H54 (cell line): ENCODE measurements at regions not wholly inside any gene's neighbourhood (a gene's known extent, or its start where the extent isn't known, plus 50 kb on each side); places are given as distances from the start of the nearest gene placed in this dataset.

Experiments
- DNase-seq: peaks from one replicate; pipeline ENCODE4 v3.0.0; 2011; ENCODE audit warnings: low spot score, mixed read lengths; ENCODE audit not compliant: insufficient read length
- FAIRE-seq: peaks from 3 replicates; lab custom pipeline; 2011; peaks lifted over from hg19 to GRCh38; lab: Jason Lieb, UNC
- POLR2A ChIP-seq: IDR thresholded peaks from 2 replicates; pipeline ENCODE4 v1.6.1; 2011; ENCODE audit warnings: low read depth, mild to moderate bottlenecking, low read length

DNA sequence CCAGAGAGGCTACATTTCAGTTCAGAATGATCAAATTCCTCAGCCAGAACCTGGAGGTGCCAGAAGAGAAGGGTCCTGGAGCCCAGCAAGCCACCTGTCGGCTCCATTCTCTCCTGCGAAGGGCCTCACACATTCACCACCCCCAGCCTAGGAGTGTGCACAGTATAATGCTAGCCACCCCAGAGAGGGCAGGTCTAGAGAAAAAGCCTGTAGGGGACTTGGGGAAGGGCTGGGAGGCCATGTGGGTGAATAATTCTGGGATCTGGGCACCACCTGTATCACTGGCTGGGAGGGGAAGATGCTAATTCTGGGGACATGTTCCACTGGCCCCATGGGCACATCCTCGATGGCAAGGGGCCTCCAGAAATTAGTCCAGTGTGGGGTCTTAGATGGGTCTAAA, 127.6 kb upstream of the HNMT start:
- DNase-seq (no peak), FAIRE-seq (no peak)
- TF ChIP-seq POLR2A: no peak

DNA sequence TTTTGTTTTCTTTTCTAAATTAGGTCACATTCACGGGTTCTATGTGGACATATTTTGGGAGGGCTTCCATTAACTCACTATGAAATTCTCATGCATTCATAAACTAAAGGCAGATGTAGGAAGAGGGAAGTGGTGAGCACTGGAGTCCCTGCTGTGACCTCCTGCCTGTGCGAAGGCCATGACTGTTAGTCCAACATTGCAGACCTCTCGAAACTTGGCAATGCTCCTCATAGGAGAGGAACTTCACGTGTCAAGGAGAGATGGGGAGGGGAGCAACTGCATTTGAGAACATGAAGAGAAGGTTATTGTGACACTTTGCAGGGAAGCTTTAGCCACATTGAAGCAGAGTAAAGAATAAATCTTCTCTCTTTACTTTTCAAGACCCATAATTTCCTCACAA, 126.4 kb upstream of the HNMT start:
- DNase-seq (no peak), FAIRE-seq (no peak)

DNA sequence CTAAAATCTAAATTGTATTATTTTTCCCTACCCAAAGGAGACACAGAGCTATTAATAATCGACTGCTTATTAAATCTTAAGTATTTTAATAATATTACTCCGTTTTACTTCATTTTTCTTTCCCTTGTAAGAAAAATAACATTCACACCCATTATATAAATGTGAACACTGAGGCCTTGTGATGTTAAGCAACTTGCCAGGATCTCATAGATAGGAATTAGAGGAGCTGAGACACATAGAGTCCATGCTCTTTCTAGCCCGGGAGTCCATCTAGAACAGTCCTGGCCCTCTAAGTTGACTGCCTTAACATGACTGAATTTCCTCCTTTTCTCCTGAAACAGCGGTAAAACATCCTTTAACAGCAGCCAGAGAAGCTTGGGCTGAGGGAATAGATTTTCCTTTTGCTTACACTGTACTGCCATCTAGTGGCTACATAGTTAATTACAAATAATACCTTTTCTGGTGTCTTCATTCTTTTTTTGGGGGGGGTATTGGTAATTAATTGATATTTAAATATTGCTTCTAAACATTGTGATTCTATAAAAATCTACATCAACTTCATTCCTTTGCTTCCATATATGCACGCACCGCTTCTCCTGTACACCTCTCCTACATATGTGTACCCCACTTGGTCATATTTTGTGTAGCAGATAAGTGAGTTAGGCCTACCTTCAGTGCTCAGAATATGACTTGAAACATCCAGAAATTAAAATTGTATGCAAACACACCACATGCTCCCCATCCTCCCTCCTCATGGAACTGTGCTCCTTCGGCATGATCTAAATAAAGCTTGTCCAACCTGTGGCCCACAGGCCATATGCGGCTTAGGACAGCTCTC, 125.8 kb upstream of the HNMT start:
- no peak for TF ChIP-seq POLR2A
- peak; percentile 77 for FAIRE-seq
- peak; percentile 18 for DNase-seq

More for the DNA sequence above, 126.4 kb upstream of the HNMT start:
- TF ChIP-seq POLR2A: no peak

DNA sequence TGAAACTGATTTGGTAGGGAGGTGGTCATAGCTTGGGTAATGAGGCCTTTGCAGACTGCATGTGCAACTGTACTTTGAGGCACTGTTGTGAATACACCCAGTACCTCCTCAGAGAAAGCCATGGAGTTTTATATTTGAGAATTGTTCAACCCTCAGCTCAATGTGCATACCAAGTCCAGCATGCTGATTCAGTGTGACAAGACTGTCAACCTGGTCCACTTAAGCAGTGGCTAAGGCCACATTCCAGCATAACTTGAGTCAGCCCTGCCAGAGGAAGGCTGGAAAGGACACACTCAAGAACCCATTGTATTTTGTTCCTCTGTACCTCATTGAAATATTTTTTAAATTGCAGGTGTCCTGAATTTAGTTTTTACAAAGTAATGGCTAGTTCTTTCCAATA, 121.8 kb upstream of the HNMT start:
- FAIRE-seq (no peak), DNase-seq (no peak)
- TF ChIP-seq POLR2A: no peak

DNA sequence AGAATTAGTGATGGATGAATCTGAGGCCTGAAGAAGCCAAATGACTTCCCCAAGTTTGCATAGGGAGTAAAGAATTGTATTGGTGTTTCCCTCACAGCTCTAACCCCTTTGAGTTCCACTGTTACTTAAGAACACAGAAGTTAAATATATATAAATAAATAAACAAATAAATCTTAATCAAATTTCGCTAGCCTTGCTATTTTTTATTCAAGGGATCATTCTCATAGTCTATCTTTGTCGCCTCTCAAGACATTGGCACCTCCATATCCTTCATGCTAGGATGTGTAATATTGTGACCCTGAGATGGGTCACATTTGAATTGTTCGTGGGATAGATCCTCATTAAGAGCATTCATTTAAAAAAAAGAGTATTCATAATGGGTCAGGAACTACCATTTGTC, 121.3 kb upstream of the HNMT start:
- FAIRE-seq (no peak), DNase-seq (no peak)
- no peak for TF ChIP-seq POLR2A

DNA sequence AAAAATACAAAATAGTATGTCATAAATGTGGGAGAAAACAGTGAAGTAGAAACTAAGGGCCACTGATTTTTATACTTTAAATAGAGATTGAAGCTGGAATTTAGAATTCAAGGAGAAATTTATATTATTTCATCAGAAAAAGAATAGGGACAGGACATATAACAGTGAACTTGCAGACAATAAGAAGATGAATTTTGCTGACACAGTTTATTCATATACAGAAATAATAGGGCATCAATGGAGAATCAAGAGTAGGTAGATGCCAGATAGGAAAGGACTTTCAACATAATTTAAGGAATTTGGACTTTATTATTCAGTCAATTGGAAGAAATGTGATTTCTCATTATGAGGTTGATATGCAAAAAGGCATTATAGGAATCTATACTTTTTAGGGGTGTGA, 118.9 kb upstream of the HNMT start:
- TF ChIP-seq POLR2A: no peak
- no peak for FAIRE-seq
- DNase-seq: no peak

DNA sequence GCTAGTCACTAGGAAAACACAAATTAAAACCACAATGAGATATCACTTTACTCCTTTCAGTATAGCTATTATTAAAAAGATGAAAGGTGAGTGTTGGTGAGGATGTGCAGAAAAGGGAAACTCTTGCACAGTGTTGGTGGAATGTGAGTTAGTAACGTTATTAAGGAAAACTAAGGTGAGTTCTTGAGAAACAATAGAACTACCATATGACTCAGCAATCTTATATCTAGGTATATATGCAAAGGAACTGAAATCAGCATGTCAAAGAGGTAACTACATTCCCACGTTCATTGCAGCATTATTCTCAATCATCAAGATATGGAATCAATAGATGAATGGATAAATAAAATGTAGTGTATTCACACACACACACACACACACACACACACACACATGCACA, 117.3 kb upstream of the HNMT start:
- no peak for TF ChIP-seq POLR2A
- DNase-seq (no peak), FAIRE-seq (no peak)

DNA sequence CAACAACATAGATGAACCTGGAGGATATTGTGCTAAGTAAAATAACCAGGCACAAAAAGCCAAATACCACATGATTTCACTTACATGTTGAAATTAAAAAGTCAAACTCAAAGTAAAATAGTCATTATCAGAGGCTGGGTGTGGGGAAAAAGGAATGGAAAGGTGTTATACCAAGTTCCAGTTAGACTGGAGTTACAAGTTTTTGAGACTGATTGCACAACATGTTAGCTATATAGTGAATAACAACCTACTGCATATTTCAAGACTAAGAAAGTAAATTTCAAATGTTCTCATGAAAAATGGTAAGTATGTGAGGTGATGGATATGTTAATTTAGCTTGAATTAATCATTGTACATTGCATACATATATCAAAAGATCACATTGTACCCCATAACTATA, 116.8 kb upstream of the HNMT start:
- FAIRE-seq: no peak
- DNase-seq: no peak
- TF ChIP-seq POLR2A: no peak

DNA sequence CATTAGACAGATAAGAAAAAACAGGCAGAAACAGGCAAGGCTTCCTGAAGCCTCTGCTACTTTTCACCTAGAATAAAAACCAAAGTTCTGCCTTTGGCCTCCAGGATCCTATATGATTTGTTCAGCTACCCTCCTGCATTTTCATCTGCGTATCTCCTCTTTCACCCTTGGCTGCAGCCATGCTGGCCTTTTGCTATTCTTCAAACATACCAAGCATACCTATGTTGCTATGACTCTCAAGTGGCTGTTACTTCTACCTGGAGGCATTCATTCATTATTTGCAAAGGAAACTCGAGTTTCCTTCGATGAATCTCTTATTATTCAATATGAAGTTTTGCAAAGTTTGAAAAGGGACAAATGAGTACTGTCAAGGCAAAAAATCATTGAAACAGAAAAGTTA, 106.4 kb upstream of the HNMT start:
- no peak for TF ChIP-seq POLR2A
- DNase-seq: no peak
- no peak for FAIRE-seq

DNA sequence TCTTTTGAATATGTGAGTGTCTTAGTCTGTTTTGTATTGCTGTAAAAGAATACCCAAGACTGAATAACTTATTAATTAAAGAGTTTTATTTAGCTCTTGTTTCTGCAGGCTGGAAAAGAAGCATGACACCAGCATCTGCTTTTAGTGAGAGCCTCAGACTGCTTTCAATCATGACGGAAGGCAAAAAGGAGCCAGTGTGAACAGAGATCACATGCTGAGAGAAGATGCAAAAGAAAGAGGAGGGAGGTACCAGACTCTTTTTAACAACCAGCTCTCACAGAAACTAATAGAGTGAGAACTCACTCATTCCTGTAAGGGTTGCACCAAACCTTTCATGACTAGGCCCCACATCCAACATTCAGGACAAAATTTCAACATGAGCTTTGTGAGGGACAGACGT, 101.6 kb upstream of the HNMT start:
- no peak for FAIRE-seq

DNA sequence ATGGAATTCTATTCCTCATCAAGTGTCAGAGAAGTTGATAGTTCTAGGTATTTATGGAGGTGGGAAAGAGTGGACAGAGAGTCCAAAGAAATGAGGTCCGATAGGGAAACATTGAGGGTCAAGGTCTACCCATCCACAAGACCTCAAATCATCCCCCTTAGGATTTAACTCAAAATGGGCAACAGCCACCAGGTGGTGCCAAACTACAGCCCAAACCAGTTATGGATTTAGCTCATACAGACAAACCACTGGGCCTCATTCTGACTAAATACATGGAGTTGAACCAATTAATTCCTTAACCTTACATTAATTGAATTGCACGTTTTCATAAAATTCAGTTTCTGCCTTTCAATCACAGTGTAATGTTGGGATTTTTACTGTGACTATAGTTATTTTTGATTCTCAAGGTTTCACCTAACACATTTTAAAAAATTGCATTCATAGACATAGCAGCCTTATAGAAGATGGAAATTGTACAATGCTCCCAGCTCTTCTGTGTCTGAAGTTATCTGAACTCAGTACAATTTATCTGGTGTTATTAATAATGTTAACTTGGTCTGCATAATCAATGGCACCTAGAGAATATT, 98.2 kb upstream of the HNMT start:
- TF ChIP-seq POLR2A: no peak
- DNase-seq (no peak), FAIRE-seq (peak; percentile 83)

More for the DNA sequence above, 101.6 kb upstream of the HNMT start:
- DNase-seq: no peak
- no peak for TF ChIP-seq POLR2A

DNA sequence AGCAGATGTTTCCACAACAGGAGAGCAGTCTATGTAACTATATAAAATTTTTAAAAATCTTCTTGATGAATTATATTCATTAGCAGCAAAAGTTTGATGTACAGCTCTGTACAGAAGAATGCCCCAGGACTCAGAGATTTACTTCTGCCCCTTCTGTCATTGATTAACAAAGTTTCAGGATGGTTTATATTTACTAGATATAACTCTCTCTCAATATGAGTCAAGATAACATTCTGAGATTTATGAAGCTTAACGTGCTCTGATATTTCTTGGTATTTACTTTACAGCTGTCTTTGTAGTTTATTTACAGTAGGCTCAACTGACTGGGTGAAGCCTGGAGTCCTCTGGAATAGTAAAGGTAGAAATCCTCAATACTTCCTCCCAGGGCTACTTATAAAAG, 93.6 kb upstream of the HNMT start:
- no peak for TF ChIP-seq POLR2A
- no peak for FAIRE-seq
- no peak for DNase-seq

DNA sequence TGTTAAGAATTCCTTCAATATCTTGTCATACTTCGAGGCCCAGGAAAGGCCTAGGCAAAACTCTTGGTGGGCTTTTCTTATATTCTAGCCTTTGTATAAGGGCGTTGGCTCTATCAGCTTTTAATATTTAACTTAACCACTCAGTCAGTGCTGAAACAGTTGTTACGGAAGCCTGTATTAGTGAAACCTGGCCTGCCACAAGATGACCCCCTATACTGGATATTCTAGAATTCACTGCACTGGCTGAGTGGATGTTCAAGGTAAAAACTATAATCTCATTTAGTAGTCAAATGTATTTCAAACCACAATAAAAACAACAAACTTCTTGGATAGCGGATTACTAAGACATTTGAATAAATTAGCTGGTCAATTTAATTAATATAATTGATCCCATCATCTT, 91.7 kb upstream of the HNMT start:
- no peak for TF ChIP-seq POLR2A
- no peak for DNase-seq
- no peak for FAIRE-seq

DNA sequence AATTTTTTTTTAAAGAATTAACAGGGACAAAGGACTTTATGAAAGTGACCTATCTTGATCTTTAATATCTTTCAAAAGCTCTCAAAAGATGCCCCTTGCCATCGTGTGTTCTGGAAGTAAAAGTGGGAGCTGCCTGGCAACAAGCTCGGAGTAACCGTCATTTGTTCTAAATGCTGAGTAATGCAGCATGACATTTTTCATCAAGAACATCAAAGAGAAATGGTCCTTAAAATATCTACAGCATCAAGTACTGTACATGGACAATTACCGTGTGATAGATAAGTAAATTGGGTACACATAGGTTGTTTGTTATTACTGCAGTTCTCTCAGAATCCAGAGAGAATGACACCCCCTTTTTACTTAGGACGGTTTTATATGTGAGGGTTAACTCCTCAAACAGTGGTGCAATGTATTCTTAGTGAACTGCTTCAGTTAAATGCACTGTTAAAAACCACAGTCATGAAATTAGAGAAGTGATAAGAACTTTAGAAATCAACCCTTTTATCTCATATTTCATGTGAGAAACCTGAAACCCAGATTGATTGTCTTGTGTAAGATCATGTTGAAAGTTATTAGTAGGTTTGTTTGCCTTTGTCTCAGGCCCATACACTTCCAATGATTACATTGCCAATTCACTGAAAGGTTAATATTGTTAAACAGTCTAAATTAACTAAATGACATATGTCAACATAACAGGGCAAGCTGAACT, 90.6 kb upstream of the HNMT start:
- no peak for DNase-seq
- no peak for TF ChIP-seq POLR2A
- no peak for FAIRE-seq

DNA sequence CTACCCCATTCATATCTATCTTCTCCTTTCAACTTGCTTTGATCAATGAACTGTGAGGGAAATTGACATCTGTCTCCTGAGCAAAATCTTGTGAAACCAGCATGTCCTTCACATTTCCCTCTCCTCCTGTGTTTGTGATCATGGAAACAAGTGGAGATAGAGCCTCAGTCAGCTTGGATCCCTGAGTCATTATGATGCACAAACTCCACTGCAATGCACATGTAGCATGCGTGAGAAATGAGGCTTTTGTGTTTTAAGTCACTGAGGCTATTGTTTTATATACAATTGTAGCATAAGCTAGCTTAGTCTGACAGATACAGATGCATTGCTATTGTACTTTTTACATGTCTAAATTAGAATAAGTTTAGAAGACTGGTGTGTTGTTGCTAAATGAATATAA, 85.2 kb upstream of the HNMT start:
- FAIRE-seq (no peak), DNase-seq (no peak)
- no peak for TF ChIP-seq POLR2A
